GM21447 (cell line): ENCODE measurements at regions not wholly inside any gene's neighbourhood (a gene's known extent, or its start where the extent isn't known, plus 50 kb on each side); places are given as distances from the start of the nearest gene placed in this dataset.

ENCODE experiments used
- ATAC-seq: cut with Tn5 transposase; IDR thresholded peaks from one replicate; pipeline ENCODE4 v1.9.1; 2021; ENCODE audit not compliant: unreplicated experiment

DNA sequence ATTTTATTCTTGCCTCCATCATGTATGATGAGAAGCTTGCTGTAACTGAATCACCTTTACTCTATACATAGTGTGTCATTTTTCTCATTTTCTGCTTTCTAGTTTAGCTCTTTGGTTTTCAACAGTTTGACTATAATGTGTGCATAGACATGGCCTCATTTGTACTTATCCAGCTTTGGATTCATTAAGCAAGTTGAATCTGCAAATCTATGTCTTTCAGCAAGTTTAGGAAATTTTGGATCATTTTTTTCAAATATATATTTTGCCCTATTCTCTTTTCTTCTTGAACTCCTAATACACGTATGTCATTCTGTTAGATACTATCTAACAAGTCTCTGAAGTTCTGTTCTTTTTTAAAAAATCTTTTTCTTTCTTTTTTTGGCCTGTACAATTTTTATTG, 57.8 kb downstream of the PRLHR start:
- no peak for ATAC-seq

DNA sequence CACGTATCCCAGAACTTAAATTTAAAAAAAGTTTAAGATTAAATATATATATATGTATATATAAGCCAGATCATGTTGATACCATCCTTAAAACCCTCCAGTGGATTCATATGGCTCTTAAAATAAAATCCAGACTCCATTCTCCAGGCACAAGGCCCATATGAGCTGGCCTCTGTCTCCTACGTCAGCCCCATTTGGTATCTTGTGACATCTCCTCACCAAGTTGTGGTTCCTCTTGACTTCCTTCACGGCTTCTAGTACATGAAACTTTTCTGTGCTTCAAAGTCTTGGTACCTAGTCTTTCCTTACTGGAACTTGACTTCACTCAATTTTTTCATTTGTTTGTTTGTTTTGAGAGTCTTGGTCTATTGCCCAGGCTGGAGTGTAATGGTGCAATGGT, 61.3 kb downstream of the PRLHR start:
- no peak for ATAC-seq

DNA sequence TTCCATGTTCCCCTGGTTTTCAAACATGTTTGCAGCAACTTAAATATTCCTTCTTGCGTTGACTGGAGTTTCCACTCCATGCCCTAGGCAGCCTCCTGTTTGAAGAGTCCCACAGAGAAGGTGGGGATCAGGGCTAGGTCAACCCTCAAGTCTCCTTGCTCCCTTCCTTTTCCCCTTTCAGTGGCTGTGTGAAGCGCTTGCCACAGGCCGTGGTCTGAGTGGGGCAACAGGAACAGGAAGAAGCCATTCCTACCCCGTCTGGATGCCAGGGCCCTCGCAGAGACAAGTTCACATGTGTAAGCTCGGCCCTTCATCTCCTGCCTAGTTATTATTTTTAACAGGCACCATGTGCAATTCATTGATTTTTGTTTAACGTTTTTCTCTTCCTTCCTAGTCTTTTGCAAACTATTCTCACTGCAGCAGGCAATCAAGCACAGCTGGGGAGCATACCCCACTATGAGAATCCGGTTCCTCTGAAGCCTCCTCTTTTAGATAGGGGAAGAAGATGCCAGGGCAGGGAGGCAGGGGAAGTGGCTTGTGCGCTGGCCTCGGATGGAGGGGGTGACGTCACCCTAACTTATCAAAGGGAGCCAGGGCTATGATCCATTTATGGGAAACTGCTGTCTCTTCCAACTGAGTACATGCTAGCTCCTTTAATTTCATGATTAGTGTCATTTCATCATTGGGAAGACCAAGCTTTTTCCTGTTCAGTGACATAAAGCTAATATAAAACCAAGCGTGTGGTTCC, 64.2 kb downstream of the PRLHR start:
- ATAC-seq, result no peak

- no peak for ATAC-seq
These were observed 67.0 kb downstream of the PRLHR start for GRCh38 chr10:118528426-118528825.

DNA sequence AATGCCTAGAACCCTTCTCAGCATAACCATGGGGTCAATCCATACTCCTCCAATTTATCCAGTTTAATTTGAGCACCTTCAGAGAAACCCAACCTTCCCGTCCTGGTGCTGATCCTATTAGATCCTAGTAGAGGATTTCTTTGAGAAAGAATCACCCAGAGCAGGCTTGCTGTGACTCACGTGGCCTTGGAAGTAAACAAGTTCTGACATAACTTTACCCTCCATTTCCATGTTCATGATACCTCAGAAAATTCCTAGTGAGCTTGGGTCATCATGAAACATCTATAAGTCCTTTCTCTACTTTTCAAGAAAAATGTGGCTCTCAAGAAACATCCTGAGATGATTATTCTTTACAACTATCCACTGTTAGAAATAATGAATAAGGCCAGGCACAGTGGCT, 71.7 kb downstream of the PRLHR start:
- no peak for ATAC-seq

DNA sequence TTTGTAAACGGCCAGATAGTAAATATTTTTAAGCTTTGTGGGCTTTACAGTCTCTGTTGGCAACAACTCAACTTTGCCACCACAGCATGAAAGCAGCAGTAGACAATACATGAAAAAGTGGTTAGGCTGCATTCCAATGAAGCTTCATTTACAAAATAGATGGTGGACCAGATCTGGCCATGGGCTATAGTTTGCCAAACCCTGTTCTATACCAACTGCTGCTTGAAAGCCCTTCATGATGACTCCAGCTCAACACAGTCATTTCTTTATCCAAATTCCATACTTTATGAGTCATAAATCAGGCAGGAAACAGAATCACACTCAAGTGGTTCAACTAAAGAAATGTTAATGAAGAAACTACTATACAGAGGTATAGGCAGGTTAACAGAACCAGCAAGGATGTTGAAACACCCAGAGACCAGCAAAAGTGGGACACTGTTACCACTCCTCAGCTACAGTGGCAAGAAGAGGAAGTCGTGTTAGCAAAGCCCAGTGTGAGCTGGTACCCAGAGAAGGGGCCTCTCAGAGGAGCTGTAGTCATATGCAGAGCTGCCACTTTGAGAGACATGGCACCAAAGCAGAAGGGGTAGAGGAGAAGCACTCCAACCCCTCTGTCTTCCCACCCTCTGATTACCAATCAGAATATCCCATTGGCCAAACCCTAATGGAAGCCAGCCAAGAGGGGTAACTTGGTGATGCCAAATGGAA, 72.5 kb downstream of the PRLHR start:
- no peak for ATAC-seq

GRCh38 chr10:118521415-118522117, 73.9 kb downstream of the PRLHR start:
- ATAC-seq, result no peak

DNA sequence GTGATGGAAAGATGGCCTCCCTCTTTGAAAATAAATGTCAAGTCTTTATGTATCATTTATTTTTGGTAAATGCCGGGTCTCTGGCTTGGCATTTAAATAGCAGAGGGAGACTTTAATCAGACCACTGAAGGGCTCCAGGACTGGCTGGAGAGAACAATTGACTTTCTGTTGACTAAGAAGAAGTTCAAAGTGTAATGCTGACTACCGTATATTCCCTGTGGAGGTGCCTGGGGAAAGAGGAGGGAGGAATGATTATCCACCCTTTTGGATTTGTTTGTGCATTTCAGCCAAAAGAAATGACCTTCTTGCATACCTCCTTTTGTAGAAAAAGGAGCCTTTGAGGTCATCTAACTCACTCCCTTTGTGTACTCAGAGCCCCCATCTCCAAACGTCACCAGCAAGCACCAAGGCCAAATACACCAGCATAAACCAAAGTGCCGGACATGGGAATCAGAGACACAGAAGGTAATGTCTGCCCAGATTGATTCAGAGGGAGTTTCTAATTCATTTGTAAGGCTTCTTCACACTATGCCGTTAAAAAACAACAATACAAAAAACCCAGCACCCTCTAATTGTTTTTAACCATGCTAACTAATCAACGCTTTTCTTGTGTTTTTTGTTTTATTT, 75.2 kb downstream of the PRLHR start:
- no peak for ATAC-seq

DNA sequence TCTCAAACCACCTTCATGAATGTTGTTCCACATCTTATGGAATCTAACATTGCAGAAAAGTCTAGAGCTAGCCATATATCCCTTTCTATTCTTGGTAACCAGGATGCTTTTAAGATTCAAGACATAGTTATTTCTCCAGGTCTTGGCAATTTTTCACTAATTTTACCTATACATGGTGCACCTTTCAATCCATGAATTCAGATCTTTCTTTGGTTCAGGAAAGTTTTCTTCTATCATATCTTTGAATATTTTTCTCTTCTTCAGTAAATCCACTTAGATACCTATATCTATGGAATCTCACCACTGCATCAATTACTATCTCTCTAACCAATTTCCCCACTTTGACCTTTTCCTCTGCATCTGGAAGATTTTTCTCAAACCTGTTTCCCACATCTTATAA, 77.4 kb downstream of the PRLHR start:
- no peak for ATAC-seq

DNA sequence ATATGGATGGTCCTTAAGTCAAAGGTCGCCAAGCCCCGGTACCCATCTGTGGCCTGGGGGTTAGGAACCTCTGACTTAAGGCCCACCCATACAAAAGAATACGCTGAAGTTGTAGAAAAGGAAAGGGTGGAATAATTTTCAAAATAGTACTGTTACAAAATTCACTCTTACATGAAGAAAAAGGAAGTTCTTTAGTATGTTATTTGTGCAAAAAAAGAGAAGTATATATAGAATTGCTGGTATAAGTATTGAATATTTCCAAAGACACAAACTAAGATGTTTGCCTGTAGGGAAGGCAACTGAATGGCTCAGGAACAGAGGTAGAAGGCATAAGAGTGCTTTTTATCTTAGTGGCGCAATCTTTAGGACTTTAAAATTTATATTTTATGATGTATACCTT, 78.7 kb downstream of the PRLHR start:
- no peak for ATAC-seq

DNA sequence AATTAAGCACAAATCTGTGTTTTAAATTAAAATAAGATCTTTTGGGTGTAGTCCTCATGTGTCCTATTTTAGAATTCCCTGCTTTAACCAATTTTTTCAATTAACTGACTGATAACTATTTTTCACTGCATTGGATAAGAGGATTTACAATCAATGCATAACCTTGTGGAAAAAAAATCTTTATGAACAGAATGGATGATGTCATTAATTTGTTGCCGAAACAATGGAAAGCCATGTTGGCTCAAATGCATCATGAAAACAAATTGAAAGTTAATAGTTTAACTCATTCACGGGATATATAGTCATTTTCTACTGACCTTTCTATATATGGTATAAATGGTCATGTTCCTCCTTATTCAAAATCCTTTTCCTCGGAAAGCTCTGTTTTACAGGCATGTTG, 82.3 kb downstream of the PRLHR start:
- no peak for ATAC-seq

DNA sequence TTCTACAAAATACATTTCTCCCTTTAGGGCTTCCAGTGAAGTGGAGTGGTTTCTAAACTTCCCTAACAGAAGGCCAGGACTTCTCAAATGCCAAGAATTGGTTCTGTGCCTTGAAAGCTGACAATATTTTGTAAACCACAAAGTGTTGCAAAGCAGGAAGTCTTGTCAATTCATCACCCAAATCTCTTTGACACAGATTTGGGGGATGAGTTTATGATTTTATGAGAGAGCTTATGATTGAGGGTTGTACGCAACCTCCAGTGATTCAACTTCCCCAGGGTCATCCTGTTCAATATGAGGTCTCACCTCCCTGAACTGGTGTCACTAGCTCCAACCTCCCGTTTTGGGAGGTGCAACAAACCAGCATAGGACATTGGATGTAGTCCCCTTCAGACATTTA, 83.7 kb downstream of the PRLHR start:
- ATAC-seq, result no peak

DNA sequence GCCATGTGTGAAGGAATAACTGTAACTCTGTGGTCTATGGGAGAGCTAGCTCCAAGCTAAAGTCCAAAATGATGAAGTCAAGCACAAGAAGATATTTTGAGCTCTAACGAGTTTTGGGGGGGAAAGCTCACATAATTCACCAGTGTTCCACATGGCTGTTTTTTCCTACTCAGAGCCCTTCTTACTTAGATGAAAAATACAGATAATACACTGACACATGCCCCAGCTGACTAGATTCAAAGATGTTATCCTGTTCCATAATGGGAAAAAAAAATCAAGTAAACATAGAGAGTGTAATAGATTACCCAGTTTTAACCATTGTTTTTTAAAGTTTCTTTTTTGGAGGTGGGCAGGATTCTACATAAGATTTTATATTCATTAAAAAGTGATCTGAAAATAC, 86.6 kb downstream of the PRLHR start:
- ATAC-seq, result no peak

- no peak for ATAC-seq
These were observed 87.1 kb downstream of the PRLHR start for GRCh38 chr10:118508355-118508754.

- no peak for ATAC-seq
These were observed 88.5 kb downstream of the PRLHR start for GRCh38 chr10:118506671-118507590.

DNA sequence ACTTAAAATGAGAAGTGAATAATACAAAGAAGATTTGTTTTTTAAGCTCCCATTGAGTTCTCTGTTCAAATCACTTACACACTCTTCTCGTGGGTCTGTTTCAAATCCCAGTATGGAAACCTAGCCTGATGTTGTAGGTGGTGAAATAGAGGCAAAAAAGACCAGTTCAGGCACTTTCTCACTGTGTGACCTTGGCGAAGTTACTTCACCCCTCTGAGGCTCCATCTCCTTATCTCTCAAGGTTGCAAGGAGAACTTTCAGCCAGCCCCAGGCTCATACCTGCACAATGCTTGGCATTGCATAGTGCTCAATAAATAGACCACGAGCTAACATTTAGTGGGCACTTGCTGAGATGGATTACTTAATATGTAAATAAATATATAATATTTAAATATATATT, 90.1 kb downstream of the PRLHR start:
- ATAC-seq, result no peak

DNA sequence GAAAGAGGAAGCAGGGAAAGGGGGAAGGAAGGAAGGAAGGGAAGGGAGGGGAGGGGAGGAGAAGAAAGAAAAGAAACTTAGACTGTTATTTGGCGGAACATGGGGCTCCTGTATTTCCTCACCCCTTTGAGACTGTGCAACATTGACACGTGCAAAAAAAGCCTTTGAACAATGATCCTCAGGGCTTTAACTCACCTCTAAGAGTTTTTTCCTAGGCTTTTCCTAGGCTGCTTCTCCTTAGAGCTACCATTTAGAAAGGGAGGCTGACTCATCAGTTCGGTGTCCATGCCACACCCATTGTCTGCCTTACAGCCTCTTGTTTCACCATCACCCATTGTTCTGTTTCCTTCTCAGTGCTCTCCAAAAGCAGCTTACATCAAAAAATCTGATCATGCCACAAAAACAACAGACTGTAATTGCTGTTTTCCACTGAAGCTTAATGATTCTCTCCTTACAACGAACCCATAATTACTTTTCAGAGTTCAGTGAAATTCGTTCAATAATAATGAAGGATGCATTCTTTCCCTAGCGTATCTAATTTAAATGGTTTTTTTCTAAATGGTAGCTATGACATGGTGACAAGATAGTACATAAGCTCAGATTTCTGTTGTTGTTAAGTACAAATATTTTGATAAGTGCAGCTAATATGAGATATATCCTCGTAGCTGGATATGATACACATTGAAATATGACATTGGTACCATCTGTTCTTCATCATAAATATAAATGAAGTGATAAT, 90.8 kb downstream of the PRLHR start:
- no peak for ATAC-seq

DNA sequence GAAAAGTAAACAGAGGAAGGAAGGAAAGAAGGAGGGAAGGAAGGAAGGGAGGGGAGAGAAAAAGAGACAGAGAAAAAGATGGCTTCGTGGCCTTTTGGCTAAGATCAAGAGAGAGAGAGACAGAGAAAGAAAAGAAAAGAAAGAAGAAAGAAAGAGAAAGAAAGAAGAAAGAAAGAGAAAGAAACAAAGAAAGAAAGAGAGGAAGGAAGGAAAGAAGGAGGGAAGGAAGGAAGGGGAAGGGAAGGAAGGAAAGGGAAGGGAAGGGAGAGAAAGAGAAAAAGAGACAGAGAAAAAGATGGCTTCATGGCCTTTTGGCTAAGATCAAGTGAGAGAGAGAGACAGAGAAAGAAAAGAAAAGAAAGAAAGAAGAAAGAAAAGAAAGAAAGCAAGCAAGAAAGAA, 91.4 kb downstream of the PRLHR start:
- ATAC-seq, result no peak

- ATAC-seq, result no peak
These were observed 92.3 kb downstream of the PRLHR start for GRCh38 chr10:118503192-118503591.
